Hematopoietic multipotent progenitor cell treated with erythropoietin and hydrocortisone succinate and interleukin-3 and kit ligand, for 15 days (in vitro differentiated cells): ENCODE measurements at regions not wholly inside any gene's neighbourhood (a gene's known extent, or its start where the extent isn't known, plus 50 kb on each side); places are given as distances from the start of the nearest gene placed in this dataset.
"Not testable (repeated sequence)": the region's sequence is repeated elsewhere in the genome, so short reads cannot be mapped to it uniquely, and the experiment has no call there.

Experiments used
- DNase-seq: peaks from one replicate; pipeline ENCODE4 v3.0.0-alpha.2; 2015; ENCODE audit warnings: low spot score

DNA sequence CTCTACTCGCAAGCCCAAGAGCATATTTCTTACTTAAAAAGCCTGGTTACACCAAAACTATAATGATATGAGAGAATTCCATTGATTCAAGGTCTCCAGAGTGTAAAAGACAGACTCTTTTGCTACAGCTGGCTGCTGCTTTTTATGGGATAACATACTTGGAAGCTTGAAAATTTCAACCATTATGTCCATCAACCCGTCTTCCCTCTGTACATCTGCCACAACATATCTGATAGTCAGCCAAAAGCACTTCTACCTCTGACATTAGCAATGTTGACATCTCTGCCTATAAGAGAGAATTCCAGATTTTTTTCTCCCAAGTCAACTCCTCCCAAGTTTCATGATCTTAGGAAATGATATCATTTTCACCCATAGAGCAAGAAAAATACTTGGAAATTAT is 54.4 kb upstream of the IQCM start:
- no peak for DNase-seq

GRCh38 chr4:149881744-149882143 is 66.1 kb upstream of the IQCM start:
- DNase-seq = no peak

DNA sequence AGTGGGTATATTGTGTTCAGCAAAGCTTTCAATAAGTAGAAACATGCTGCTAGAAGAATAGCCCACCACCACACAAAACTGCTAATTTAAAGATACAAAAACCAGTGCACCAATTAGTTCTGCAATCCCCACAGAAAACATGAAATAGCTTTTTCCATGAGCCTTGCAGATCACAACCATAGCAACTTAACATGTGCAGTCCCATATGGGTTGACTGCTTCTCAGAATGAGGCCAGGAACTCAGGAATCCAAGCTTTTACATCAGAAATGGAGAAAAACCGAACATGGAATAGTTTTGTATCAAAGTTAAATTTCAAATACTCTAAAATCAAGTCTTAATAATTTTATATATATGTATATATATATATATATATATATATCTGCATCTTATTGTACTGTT is 66.6 kb upstream of the IQCM start:
- no peak for DNase-seq

- no peak for DNase-seq
Measured at GRCh38 chr4:149884046-149884445, 68.4 kb upstream of the IQCM start.

DNA sequence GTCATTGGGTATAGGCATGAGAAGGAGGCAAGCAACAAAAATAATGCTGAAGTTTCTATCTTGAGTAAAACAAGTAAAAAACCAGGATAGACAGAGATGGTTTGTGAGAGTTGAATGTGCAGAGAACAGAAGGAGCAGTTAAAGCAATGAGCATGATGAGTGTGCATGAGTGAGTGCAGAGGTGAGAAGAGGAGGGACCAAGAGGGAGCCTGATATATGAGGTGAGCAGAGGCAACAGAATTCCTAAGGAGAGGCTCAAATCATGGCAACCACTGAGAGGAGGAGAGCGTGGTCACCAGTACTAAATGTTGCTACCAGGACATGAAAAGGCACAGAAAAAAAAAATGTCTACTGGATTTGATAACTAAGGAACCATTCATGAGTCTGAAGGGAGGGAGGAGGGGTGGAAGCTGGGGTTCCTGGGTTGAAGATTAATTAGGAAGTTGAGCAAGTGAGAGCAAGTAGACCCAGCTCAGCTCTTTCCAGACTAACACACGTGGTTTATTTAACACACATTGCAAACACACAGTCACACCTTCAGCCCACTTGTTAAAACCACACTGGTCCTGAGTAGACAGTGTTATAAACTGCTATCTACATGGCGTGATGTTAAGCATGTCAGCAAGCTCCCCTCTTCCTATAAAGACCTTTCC is 69.0 kb upstream of the IQCM start:
- no peak for DNase-seq

- DNase-seq = no peak
Measured at GRCh38 chr4:149885896-149886295, 70.3 kb upstream of the IQCM start.

GRCh38 chr4:149886786-149887490 is 71.3 kb upstream of the IQCM start:
- no peak for DNase-seq

DNA sequence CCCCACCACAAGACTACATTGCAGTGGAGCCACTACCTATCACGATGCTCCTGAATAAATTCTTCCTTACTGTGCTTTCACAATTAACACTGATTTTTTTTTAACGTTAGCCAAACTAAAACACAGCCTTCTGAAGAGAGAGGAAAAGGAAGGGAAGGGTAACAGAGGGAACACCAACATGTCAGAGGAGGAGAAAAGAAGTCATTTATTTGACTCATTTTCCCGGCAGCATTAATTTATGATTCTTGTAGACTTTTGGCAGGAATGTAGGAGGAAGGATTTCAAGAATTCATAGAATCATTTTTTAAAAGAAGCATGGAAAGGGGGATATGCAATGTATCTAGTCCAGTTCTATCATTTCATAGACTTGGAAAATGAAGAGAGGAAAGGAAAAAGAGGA is 74.3 kb upstream of the IQCM start:
- DNase-seq = no peak

DNA sequence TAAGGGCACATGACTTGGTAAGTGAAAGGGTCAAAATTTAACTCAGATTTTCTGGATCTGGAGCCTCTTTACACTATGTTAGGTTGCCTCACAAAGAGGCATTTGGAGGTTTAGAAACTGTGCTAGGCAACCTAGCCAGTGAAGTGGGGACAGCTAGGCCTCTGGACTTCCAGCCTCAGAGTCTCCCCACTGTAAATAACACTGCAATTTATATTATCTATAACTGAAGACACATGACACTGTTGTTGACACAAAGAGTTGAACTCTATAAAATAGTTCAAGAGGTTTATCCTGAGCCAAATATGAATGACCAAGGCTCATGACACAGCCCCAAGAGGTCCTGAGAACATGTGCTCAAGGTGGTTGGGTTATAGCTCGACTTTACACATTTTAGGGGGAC is 74.9 kb upstream of the IQCM start:
- no peak for DNase-seq

- DNase-seq = no peak
Measured at GRCh38 chr4:149891426-149891825, 75.8 kb upstream of the IQCM start.

DNA sequence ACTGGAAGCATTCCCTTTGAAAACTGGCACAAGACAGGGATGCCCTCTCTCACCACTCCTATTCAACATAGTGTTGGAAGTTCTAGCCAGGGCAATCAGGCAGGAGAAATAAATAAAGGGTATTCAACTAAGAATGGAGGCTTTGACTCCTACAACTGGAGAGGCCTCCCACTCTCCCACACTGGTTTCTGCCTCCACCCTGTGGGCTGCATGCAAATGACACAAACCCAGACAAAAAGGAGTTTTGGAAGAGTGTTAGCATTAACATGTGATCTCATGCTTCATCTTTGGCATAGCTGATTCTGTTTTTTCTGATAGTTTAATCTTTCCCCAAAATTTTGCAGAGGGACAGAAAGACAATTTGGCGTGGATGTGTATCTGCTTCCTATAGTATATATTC is 80.8 kb upstream of the IQCM start:
- DNase-seq = no peak

GRCh38 chr4:149897783-149898182 is 82.1 kb upstream of the IQCM start:
- DNase-seq = no peak

GRCh38 chr4:149901128-149901527 is 85.5 kb upstream of the IQCM start:
- DNase-seq = no peak

DNA sequence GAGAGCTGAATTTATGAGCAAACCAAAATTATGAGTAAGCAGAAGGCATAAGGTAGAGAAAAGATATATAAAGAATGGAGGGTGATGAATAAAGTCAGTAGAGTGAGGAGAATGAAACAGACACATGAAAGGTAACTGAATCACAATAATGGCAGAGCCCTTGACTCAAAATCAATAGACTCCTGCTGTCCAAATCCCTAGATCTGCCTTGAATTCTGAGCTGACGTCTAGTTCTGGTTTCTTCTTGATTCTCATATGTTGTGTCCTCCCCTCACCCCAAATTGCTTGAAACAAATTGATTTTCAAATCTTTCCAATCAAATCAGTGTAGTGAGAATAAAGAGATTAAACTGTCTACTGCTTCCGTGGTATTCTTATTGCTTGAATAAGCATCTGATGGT is 86.6 kb upstream of the IQCM start:
- DNase-seq = no peak

DNA sequence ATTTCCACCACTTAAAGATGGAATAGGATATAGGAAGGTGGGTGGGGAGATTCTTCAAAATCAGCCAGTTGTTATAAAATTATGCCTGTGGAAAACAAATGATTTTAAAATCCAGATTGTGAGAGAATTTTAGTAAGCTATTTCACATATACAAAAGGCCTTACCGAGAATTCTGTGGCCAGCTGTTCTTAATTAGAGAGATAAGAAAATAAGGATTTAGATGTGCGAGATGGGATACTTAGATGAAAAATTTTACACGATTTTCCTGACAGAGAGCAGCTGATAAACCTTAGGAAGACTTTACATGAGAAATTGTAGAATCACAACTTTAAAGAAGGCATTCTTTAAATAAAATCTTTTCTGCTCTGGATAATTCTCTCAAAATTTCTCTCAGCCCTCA is 94.5 kb upstream of the IQCM start:
- no peak for DNase-seq

DNA sequence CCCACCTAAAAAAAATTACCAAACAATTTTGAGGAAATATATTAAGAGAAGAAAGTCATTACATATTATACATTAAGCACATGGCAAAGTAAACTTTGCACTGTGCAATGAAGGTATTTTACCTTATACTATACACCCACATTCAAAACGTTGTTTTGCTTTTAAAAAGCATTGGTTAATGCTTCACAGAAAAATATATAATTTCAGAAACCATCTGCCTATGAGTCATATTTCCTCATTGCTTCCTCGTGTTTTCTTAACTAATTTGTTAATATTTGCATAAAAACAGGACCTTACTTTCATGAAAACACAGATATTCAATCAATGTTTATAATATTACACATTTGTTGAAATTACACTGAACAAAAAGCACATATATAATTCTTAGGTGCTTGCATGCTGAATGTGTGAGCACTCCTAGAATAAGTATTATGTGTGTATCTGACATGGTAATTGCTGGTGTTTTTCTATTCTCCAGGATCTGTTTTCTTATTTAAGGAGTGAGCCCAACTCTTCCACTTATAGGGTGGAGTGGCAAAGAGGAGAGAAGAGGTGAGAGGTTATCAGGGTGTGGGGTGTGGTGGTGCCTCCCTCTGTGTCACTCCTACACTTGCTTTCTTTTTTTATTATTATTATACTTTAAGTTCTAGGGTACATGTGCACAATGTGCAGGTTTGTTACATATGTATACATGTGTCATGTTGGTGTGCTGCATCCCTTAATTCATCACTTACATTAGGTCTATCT is 95.1 kb upstream of the IQCM start:
- DNase-seq = no peak

DNA sequence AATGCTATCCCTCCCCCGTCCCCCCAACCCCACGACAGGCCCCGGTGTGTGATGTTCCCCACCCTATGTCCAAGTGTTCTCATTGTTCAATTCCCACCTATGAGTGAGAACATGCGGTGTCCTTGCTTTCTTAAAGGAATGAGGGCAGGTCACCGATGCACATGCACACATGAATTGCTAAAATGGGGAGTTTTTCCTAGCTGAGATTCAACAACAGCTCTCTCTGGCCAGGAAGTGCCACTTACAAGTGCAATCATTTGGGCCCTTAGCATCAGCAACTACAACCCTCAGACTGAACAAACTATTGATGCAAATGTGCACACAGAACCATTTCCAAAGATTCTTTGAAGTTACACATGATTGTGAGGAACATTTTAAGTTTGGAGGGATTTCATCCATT is 95.7 kb upstream of the IQCM start:
- no peak for DNase-seq

GRCh38 chr4:149912000-149912399 is 96.4 kb upstream of the IQCM start:
- DNase-seq = no peak

DNA sequence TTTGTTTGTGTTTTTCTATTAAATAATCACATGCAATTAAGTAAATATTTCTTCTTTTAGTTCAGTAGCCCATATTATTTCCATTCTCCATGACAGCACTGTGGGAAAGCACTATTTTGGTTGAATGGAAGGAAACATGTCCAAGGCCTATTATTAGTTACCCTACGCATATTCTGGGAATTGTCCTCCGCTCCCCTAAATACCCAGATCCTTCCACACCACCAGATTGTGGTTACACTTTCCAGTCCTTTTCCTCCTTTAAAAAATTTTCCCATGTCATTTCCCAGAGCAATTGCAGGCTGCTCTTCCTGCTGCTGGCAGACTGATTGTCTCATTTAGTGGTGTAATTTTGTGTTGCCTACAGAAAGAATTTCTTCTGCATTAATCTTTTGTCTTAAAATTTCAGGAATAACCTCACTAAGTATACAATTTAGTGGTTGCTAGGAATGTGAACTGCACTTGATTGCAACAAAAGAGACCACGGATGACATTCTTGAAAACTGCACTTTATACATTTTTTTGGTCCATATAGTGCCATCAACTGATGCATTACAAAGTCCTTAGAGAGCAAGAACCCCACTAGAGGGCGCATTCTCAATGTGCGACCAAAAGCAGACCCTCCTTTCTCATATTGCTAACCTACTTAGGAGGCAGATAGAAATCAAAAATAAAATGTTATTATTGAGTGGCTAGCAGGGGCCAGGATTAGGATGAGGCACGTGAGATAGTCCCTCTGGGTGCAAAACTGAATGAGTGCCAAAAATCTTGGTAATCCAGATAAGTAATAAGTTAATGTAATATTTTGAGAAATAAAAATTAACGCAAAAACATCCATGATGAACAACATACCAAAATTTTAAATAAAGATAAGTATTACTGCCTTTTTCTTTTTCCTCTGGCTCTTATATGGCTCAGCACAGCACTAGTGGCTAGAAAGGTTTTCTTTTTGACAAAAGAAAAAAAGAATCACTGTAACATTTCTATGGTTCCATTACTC is 98.8 kb upstream of the IQCM start:
- DNase-seq = peak; percentile 24

DNA sequence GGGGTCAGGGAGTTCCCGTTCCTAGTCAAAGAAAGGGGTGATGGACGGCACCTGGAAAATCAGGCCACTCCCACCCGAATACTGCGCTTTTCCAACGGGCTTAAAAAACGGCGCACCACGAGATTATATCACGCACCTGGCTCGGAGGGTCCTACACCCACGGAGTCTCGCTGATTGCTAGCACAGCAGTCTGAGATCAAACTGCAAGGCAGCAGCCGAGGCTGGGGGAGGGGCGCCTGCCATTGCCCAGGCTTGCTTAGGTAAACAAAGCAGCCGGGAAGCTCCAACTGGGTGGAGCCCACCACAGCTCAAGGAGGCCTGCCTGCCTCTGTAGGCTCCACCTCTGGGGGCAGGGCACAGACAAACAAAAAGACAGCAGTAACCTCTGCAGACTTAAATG is 100.1 kb upstream of the IQCM start:
- DNase-seq = not testable (repeated sequence)

DNA sequence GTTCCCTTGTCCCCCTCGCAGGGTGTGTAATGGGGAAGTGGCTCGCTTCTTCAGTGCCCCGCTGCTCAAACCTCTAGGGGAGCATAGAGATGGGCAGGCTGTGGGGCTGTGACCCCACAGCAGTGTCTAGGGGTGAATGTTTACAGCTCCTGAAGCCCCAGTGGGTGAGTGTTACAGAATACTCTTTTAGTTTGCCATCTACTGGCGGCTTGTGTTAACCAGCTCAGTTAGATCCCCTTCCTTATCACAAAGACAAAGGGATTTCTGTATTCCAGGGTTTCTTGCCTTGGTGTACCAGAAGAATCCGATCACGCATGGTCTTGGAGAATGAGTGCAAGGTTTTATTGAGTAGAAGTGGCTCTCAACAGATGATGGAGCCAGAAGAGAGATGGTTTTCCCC is 108.1 kb upstream of the IQCM start:
- DNase-seq = no peak

DNA sequence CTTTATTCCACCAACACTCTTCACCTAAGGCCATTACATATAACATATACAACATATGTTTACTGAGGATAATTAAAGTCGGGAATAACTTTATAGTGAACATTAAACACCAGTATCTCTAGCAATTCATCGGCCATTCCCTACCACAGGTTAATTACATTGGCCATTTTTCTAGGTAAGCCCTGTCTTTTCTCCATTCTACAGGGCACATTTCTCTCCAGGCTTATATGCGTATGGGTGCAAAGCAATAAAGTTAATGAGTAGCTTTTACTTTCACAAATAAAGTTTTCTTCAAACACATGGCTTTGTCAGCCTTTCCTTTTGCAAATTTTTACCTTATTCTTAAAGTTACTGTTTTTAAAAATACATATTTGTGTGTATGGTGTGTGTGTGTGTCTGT is 111.9 kb upstream of the IQCM start:
- DNase-seq = no peak
